DOHH2 (cell line): ENCODE measurements at regions not wholly inside any gene's neighbourhood (a gene's known extent, or its start where the extent isn't known, plus 50 kb on each side); places are given as distances from the start of the nearest gene placed in this dataset.

Experiments
- CTCF ChIP-seq: fragments of 200-600 bp; sonication (generic); IDR thresholded peaks from one replicate; pipeline ENCODE4 v1.5.1; 2014; ENCODE audit warnings: antibody characterized with exemption, mild to moderate bottlenecking, low read depth, low read length; ENCODE audit not compliant: poor library complexity, severe bottlenecking
- EZH2phosphoT487 ChIP-seq: fragments of 200-600 bp; sonication (generic); IDR thresholded peaks from 2 replicates; pipeline ENCODE4 v1.6.1; 2017; ENCODE audit warnings: borderline replicate concordance, mild to moderate bottlenecking, antibody characterized with exemption, low read length, moderate library complexity, mixed read lengths

GRCh38 chr21:15149600-15150224 is 84.9 kb upstream of the NRIP1 start:
- TF ChIP-seq CTCF (no peak), EZH2phosphoT487 (no peak)
